H9 (cell line): ENCODE measurements at regions not wholly inside any gene's neighbourhood (a gene's known extent, or its start where the extent isn't known, plus 50 kb on each side); places are given as distances from the start of the nearest gene placed in this dataset.

Experiments
- DNase-seq: peaks from one replicate; pipeline ENCODE4 v3.0.0-alpha.2; 2017
- H2AFZ ChIP-seq: one replicate; pipeline ENCODE4 v1.6.1; 2013; ENCODE audit warnings: mild to moderate bottlenecking, low read length, control low read depth, moderate library complexity
- H2AK5ac ChIP-seq: 2 replicates; pipeline ENCODE4 v1.6.1; 2013; ENCODE audit warnings: low read length, control low read depth, mixed read lengths; ENCODE audit not compliant: insufficient read length
- H2BK120ac ChIP-seq: one replicate; pipeline ENCODE4 v1.6.1; 2013; ENCODE audit warnings: low read depth, mild to moderate bottlenecking, low read length, control low read depth, inconsistent platforms; ENCODE audit not compliant: poor library complexity, severe bottlenecking
- H2BK12ac ChIP-seq: 2 replicates; pipeline ENCODE4 v1.6.1; 2013; ENCODE audit warnings: low read length, control low read depth, mixed read lengths, low read depth; ENCODE audit not compliant: insufficient read length
- H2BK15ac ChIP-seq: 2 replicates; pipeline ENCODE4 v1.6.1; 2013; ENCODE audit warnings: low read depth, low read length, control low read depth
- H2BK20ac ChIP-seq: one replicate; pipeline ENCODE4 v1.6.1; 2013; ENCODE audit warnings: low read depth, mild to moderate bottlenecking, low read length, control low read depth, inconsistent platforms; ENCODE audit not compliant: poor library complexity, severe bottlenecking
- H2BK5ac ChIP-seq: 2 replicates; pipeline ENCODE4 v1.6.1; 2013; ENCODE audit warnings: low read length, control low read depth, mixed read lengths; ENCODE audit not compliant: insufficient read length
- H3K14ac ChIP-seq: 2 replicates; pipeline ENCODE4 v1.6.1; 2013; ENCODE audit warnings: low read length, control low read depth; ENCODE audit not compliant: insufficient read depth
- H3K18ac ChIP-seq: 2 replicates; pipeline ENCODE4 v1.6.1; 2013; ENCODE audit warnings: low read depth, mild to moderate bottlenecking, mixed read lengths, low read length, control low read depth; ENCODE audit not compliant: insufficient read length
- H3K23ac ChIP-seq: 2 replicates; pipeline ENCODE4 v1.6.1; 2013; ENCODE audit warnings: low read length, control low read depth, mixed read lengths, low read depth; ENCODE audit not compliant: insufficient read length
- H3K23me2 ChIP-seq: 2 replicates; pipeline ENCODE4 v1.6.1; 2013; ENCODE audit warnings: low read depth, mild to moderate bottlenecking, mixed read lengths, low read length, control low read depth; ENCODE audit not compliant: insufficient read length, poor library complexity, severe bottlenecking
- H3K27ac ChIP-seq: 2 replicates; pipeline ENCODE4 v1.5.1; 2013; ENCODE audit warnings: low read length, control low read depth, mixed read lengths, low read depth; ENCODE audit not compliant: insufficient read length
- H3K27me3 ChIP-seq: 2 replicates; pipeline ENCODE4 v1.6.1; 2013; ENCODE audit warnings: low read length, control low read depth, inconsistent platforms; ENCODE audit not compliant: insufficient read depth
- H3K4ac ChIP-seq: 2 replicates; pipeline ENCODE4 v1.6.1; 2013; ENCODE audit warnings: low read depth, mild to moderate bottlenecking, control low read depth, inconsistent platforms, low read length, moderate library complexity
- H3K4me1 ChIP-seq: 2 replicates; pipeline ENCODE4 v1.6.1; 2013; ENCODE audit warnings: low read length, control low read depth, inconsistent platforms; ENCODE audit not compliant: insufficient read depth
- H3K4me2 ChIP-seq: 2 replicates; pipeline ENCODE4 v1.6.1; 2013; ENCODE audit warnings: low read length, control low read depth, mixed read lengths; ENCODE audit not compliant: insufficient read length, insufficient read depth
- H3K56ac ChIP-seq: 2 replicates; pipeline ENCODE4 v1.6.1; 2013; ENCODE audit warnings: low read depth, mild to moderate bottlenecking, mixed read lengths, low read length, control low read depth; ENCODE audit not compliant: insufficient read length
- H3K79me1 ChIP-seq: 2 replicates; pipeline ENCODE4 v1.6.1; 2013; ENCODE audit warnings: low read depth, mild to moderate bottlenecking, moderate library complexity, low read length, control low read depth, inconsistent platforms; ENCODE audit not compliant: insufficient read depth, poor library complexity, severe bottlenecking
- H3K79me2 ChIP-seq: 2 replicates; pipeline ENCODE4 v1.6.1; 2013; ENCODE audit warnings: low read length, control low read depth, inconsistent platforms; ENCODE audit not compliant: insufficient read depth
- H3K9ac ChIP-seq: 2 replicates; pipeline ENCODE4 v1.6.1; 2013; ENCODE audit warnings: low read length, control low read depth, mixed read lengths; ENCODE audit not compliant: insufficient read length; ENCODE audit errors: extremely low read depth
- H3K9me3 ChIP-seq: one replicate; pipeline ENCODE4 v1.6.1; 2013; ENCODE audit warnings: low read depth, low read length, inconsistent platforms; ENCODE audit not compliant: control insufficient read depth
- H3T11ph ChIP-seq: one replicate; pipeline ENCODE4 v1.6.1; 2013; ENCODE audit warnings: mild to moderate bottlenecking, low read length, control low read depth, inconsistent platforms
- H4K20me1 ChIP-seq: one replicate; pipeline ENCODE4 v1.6.1; 2013; ENCODE audit not compliant: control insufficient read depth, insufficient read length, insufficient read depth
- H4K5ac ChIP-seq: 2 replicates; pipeline ENCODE4 v1.6.1; 2013; ENCODE audit warnings: low read depth, mild to moderate bottlenecking, mixed read lengths, low read length, control low read depth; ENCODE audit not compliant: insufficient read length
- H4K8ac ChIP-seq: replicated peaks from 2 replicates; pipeline ENCODE4 v1.6.1; 2013; ENCODE audit warnings: low read length, control low read depth, mixed read lengths, low read depth; ENCODE audit not compliant: insufficient read length
- H4K91ac ChIP-seq: 2 replicates; pipeline ENCODE4 v1.6.1; 2013; ENCODE audit warnings: low read depth, mild to moderate bottlenecking, moderate library complexity, mixed read lengths, low read length, control low read depth; ENCODE audit not compliant: insufficient read length
- H3K27ac Mint-ChIP-seq, 3 experiments: 2 replicates in 2 of 3; 3 replicates in 1 of 3; pipeline ENCODE4 v1.8.0; 2020 to 2021; ENCODE audit warnings: mixed read lengths in 3 of 3, mild to moderate bottlenecking in 1 of 3, moderate library complexity in 1 of 3
- H3K27me3 Mint-ChIP-seq: 2 replicates; pipeline ENCODE4 v1.8.0; 2021; ENCODE audit warnings: low read depth, mild to moderate bottlenecking, moderate library complexity, mixed read lengths
- H3K36me3 Mint-ChIP-seq, 3 experiments: 2 replicates in 2 of 3; 3 replicates in 1 of 3; pipeline ENCODE4 v1.8.0; 2020 to 2021; ENCODE audit warnings: low read depth in 3 of 3, mixed read lengths in 3 of 3; ENCODE audit not compliant: insufficient read depth in 1 of 3
- H3K4me1 Mint-ChIP-seq, 2 experiments: 2 replicates each; pipeline ENCODE4 v1.8.0; 2020; ENCODE audit warnings: mixed read lengths in 2 of 2
- H3K4me3 Mint-ChIP-seq, 2 experiments: 2 replicates in 1 of 2; 3 replicates in 1 of 2; pipeline ENCODE4 v1.8.0; 2020 to 2021; ENCODE audit warnings: mild to moderate bottlenecking in 2 of 2, mixed read lengths in 2 of 2, moderate library complexity in 1 of 2
- H3K9me3 Mint-ChIP-seq, 2 experiments: 2 replicates in 1 of 2; 3 replicates in 1 of 2; pipeline ENCODE4 v1.8.0; 2020; ENCODE audit warnings: mild to moderate bottlenecking in 2 of 2, mixed read lengths in 2 of 2, moderate library complexity in 1 of 2
- CTCF ChIP-seq: fragments of 200-600 bp; sonication (generic); conservative IDR thresholded peaks from 3 replicates; pipeline ENCODE4 v1.8.0; 2021; ENCODE audit warnings: antibody characterized with exemption, mild to moderate bottlenecking
- WGBS: extraction: QIAGEN DNeasy Blood & Tissue Kit; methylation state at CpG from one replicate; pipeline ENCODE4 v1.1.7; 2013; ENCODE audit warnings: missing lambda C conversion rate, low lambda C conversion rate, mixed read lengths; ENCODE audit not compliant: insufficient read length; ENCODE audit errors: extremely low coverage; 5-methylcytosine and 5-hydroxymethylcytosine counted together

DNA sequence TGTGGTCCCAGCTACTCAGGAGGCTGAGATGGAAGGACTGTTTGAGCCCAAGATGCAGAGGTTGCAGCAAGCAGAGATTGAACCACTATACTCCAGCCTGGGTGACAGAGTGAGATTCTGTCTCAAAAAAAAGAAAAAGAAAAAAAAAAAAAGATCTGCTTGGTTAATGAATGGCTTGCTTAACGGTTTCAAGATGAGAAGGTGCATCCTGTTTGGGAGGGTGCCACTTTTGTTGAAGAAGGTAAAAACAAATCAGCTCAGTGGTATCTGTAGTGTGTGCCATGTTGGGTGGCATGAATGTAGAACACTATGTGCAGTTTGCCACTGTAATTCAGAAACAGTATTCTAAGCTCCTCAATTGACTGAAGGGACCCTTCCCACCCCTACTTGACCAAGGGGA, 94.9 kb upstream of the ETV3 start:
- Histone ChIP-seq H4K20me1 (no peaks in the 10 kb centered on the region), H4K8ac (no peak overlapping the region), H2BK15ac (no peak overlapping the region), H3K79me1 (no peaks in the 10 kb centered on the region), H2AFZ (no peak overlapping the region), H3K27me3 (no peaks in the 10 kb centered on the region), H3K14ac (no peak overlapping the region), H3K4me2 (no peak overlapping the region), H3K9me3 (no peaks in the 10 kb centered on the region), H2BK12ac (no peak overlapping the region), H3K4ac (no peak overlapping the region), H3K56ac (no peak overlapping the region), H3K4me1 (peaks cover 9% of the 10 kb centered on the region), H2BK20ac (no peak overlapping the region), H2AK5ac (no peak overlapping the region), H4K91ac (no peak overlapping the region), H3K23ac (no peak overlapping the region), H3K27ac (no peak overlapping the region), H2BK120ac (no peak overlapping the region), H4K5ac (no peak overlapping the region), H3T11ph (no peak overlapping the region), H3K23me2 (no peaks in the 10 kb centered on the region), H3K9ac (no peak overlapping the region), H2BK5ac (no peak overlapping the region), H3K18ac (no peak overlapping the region), H3K79me2 (no peaks in the 10 kb centered on the region)
- WGBS: no CpG with 5 or more reads among the region's 1 CpG
- H3K9me3 Mint-ChIP-seq: no peaks in the 10 kb centered on the region
- no peak for DNase-seq
- no peak overlapping the region for H3K4me3 Mint-ChIP-seq
- no peaks in the 10 kb centered on the region for H3K36me3 Mint-ChIP-seq
- peaks cover 42 to 43% of the 10 kb centered on the region in 2 experiments for H3K4me1 Mint-ChIP-seq
- H3K27me3 Mint-ChIP-seq: no peaks in the 10 kb centered on the region
- H3K27ac Mint-ChIP-seq: no peak overlapping the region
- no peak for TF ChIP-seq CTCF
